GM21390 (cell line): ENCODE measurements at regions not wholly inside any gene's neighbourhood (a gene's known extent, or its start where the extent isn't known, plus 50 kb on each side); places are given as distances from the start of the nearest gene placed in this dataset.
"Not testable (repeated sequence)": the region's sequence is repeated elsewhere in the genome, so short reads cannot be mapped to it uniquely, and the experiment has no call there.

Source experiments
- ATAC-seq: cut with Tn5 transposase; IDR thresholded peaks from one replicate; pipeline ENCODE4 v1.9.1; 2021; ENCODE audit not compliant: unreplicated experiment

DNA sequence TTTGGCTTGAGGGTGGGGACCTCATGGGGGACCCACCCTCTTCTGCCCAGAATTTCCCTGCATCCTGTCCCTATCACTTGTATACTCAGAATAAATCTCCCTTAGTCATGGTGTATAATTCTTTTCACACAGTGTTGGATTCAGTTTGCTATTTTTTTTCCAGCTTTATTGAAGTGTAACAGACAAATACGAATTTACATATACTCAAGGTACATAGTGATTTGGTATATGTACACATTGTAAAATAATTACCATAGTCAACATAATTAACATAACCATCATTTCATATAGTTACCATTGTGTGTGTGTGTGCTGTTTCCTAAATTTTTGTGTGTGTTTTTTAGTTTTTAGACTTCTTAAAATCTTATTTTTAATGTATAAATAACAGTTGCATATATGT, 269.9 kb downstream of the CNTNAP3 start:
- ATAC-seq = not testable (repeated sequence)

DNA sequence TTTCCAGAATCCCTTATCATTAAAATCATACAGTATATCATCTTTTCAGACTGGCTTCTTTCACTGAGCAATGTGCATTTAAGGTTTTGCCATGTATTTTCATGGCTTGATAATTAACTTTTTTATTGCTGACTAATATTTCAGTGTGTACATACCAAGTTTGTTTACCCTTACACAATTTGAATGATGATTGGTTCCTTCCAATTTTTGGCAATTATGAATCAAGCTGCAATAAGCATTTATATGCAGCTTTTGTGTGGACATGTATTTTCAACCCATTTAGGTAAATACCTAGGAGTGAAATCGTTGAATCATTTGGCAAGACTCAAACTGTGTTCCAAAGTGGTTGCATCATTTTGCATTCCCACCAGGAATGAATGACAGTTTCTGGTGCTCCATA, 272.8 kb downstream of the CNTNAP3 start:
- not testable (repeated sequence) for ATAC-seq

DNA sequence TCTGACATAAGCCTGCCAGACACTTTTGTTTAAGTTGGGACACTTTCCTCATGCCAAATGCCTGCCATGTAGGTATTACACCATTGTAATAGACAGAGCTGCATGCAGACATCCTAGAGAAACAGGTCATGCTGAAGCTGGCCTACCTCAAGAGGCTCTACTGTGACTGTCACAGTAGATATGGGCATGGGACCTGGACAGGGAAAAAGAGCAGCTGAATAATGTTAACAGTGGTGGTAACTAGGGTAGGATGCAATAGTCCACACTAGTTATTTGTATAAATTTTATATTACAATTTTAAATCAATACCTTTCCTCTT, 273.2 kb downstream of the CNTNAP3 start:
- not testable (repeated sequence) for ATAC-seq

DNA sequence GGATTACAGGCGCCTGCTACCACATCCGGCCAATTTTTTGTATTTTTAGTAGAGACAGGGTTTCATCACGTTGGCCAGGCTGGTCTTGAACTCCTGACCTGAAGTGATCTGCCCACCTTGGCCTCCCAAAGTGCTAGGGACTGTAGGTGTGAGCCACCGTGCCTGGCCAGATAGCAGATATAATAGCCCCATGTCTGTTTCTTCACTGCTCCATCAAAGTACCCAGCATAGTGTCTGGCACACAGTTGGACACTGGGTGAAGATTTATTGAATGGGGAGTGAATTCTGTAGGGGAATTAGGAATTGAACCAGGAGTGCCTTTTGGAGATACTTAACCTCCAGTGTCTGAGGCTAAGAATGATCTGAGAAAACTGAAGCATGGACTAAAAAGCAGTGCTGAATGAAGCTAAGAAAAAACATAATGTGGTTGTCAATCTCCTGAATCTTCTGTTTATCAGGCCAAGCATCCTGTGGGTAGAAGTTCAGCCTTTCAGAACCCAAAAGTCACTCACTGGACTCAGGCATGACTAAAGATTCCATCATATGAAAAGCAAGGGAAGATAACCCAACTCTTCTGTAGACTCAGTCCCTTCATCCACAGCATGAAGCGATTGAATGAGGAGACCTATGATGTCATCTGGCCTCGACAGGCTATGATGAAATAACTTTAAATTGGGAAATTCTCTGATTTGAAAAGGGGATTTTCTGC, 273.7 kb downstream of the CNTNAP3 start:
- not testable (repeated sequence) for ATAC-seq

DNA sequence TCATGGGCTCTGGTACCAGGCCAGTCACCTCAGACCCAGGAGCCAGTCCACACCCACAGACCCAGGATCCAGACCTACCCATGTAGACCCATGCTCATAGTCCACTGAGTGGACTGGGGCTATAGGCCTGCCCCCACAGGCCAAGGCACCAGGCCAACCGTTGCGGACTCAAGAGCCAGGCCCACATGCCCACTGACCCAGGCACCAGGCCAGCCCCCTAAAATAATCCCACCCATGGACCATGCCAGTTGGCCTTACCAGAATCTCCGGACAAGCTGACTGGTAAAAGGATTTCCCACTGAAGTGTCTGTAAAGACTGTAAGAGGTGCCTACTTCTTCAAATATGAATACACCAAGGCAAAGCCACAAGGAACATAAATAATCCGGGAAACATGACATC, 278.2 kb downstream of the CNTNAP3 start:
- not testable (repeated sequence) for ATAC-seq

DNA sequence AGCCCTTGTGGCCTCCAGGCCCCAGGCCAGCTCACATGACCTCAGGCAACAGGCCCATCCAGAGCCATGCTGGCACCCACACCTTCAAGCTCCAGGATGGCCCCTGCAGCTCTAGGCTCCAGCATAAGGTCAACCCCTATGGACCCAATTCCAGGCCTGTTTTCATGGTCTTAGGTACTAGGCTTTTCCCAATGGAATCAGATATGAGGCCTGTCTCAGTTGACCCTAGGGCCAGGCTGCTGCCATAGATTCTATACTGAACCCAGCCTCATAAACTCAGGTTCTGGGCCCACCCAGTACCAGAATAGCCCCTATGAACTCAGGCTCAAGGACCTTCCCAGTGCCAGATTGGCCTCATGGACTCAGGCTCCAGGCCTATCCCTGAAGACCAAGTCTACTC, 278.6 kb downstream of the CNTNAP3 start:
- ATAC-seq = not testable (repeated sequence)

DNA sequence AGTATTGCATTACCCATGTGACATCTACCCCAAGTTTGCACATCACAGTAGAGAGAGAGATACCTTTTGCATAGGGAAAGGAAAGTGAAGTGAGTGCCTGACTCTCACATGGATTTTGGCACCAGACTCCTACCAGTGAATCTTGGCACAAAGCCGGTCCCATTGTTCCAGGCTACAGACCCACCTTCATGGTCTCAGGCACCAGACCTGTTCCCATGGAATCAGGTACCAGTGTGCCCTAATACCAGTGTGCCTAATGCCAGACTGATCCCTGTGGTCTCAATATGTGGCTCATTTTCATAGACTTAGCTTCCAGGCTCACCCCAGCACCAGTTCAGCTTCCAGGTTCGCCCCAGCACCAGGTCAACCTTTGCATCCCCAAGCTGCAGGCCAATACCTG, 279.1 kb downstream of the CNTNAP3 start:
- ATAC-seq = not testable (repeated sequence)

DNA sequence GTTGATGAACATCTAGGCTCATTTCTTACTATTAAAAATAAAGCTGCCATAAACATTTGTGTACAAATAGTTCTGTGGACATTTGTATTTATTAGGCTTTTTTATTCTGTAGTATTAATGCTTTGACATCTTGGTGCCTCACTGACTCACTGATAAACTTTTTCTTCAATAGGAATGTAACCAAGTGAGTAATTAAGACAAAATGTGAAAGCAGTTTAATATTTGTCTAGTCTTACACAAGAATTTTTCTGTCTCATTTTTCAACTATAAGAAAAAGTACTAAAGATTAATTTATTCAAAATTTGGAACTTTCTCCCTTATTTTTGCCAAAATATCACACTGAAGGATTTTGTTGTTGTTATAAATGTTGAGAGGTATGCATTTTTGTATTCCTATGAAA, 282.2 kb downstream of the CNTNAP3 start:
- ATAC-seq = not testable (repeated sequence)

DNA sequence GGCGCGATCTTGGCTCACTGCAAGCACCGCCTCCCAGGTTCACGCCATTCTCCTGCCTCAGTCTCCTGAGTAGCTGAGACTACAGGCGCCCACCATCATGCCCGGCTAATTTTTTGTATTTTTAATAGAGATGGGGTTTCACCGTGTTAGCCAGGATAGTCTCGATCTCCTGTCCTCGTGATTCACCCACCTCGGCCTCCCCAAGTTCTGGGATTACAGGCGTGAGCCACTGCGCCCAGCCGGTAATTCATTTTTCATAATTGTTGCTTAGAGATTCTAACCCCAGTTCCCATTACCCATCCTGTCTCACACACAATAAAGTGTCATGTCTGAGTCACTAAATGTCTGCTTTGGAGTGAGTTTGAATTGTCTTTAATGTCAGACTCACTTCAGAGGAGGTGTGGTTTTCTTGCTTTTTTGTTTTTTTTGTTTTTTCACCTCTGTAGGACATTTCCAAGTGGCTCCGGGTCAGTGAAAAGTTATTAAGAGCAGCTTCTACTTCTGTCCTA, 281.2 kb upstream of the FAM240B start:
- ATAC-seq = not testable (repeated sequence)

DNA sequence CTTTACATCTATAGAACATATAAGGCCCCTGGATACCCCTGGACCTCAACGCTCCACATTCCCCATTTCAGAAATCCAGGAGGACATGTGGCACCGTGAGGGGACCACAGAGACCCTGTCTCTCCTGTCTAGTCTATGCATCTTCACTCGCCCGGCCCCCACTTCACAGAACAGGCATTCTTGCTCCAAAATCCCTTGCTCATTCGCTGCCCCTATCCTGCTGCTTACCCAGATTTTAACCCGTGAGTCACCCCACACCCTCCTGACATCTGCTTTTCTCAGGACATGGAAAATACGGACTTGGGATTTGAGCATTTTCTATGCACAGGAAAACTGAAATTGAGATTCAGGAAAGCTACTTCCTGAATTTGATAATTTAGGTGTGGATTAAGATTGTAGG, 279.3 kb upstream of the FAM240B start:
- ATAC-seq = not testable (repeated sequence)

DNA sequence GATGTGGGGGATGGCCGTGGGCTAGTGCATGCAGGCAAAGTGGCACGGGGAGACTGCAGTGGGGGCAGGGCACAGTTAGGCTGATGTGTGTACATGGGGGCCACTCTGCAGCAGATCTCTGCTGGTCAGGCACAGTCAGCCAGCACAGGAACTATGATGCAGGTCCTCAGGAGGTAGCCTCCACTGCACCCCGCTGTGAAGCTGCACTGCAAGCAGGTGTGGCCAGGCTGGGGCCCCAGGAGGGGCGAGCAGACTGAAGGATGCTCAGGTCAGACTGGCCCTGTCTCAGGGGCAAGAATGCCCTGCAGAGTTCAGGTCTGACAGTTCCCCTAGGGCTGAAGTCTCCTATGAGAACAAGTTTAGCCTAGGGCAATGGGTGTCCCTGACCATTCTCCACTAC, 273.8 kb upstream of the FAM240B start:
- ATAC-seq = not testable (repeated sequence)

DNA sequence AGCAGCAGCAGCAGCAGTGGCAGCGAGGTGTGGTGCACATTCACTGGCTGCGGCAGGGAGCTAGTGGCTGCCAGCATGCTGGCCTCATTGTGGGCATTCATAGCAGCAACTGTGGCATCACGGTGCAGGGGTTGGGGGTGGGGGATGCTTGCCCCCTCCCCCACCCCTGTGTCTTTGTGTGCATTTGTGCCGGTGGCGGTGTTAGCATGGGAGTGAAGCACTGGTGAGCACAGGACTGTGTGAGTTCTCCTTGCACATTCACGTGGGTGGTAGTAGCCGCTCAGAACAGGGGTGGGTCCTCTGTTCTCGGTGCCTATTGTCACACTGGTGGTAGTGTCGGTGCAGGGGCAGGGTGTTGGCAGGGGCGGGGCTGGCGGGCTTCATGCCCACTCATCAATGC, 273.2 kb upstream of the FAM240B start:
- ATAC-seq = not testable (repeated sequence)

DNA sequence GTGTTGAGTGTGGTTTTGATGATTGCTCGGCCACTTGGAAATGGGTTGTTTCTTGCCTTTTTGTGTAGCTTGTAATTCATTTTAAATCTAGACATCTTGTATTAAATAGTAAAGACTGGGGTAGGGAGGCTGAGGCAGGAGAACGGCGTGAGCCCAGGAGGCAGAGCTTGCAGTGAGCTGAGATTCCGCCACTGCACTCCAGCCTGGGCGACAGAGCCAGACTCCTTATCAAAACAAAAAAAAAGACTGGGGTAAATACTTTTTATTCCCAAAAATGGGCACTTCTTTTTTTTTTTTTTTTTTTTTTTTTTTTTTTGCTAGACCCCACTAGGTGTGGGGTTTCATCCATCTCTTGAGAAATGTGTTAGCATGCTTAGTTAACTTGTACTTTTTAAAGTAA, 258.8 kb upstream of the FAM240B start:
- not testable (repeated sequence) for ATAC-seq

DNA sequence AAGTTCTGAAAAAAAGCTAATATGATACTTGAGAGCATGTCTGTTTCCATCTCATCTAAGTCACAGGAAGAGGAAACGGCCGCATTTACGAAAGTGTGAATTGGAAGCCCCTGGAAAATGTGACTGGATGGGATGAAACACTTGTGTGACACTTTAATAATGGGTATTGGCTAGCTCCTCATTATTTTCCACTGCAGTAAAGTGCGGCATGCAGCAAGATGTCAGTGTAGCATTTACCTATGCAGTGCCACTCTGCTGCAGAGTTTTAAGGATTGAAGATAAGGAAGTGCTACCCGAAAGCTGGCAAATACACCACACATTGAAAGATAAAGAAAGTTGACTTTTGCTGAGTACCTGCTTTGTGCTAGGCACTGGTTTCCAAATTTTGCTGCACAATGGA, 249.5 kb upstream of the FAM240B start:
- ATAC-seq = not testable (repeated sequence)

DNA sequence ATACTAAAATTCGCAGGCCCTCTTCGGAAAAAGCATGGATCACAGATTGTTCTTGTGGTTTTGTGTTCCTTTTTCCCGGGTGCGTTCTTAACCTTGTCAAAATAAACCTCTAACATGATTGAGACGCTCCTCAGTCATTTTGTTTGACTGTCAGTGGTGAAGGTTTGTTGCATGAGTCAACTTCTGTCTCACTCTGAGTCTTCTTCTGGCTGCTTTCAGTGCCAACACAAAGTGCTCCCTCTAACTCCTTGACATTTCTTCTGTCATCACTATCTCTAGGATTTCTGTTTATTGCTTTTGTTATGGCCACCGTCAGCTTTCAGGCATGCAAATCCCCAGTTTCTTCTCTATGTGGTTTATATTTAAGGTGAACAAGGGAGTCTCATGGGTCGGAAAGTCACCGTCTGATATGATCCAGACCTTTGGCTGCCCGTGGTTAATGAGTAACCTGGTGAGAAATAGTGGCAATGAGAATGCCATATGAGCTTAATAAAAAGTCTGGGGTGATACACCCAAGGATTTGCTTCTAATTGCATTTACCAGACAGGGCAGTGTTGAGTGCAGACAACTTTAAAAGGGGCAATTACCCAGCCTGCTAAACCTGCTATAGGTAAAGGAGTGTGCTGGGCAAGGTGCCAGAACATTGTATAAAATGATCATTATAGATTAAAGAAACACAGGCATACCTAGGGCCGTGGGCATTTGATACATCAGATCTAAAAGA, 248.9 kb upstream of the FAM240B start:
- ATAC-seq = not testable (repeated sequence)

DNA sequence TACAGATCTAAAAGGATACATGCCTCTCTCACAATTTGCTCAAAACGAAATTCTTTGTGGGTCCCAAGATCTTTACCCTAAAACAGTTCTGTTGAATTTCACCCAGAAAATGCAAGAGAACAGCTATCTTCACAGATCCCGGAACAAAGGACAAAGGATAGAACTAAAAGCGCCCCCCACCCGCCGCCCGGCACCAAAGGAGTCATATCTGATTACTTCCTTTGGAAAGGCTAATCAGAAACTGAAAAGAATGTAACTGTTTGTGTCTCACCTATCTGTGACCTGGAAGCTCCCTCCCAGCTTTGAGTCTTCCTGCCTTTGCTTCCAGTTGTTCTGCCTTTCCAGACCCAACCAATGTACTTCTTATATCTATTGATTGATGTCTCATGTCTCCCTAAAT, 247.9 kb upstream of the FAM240B start:
- not testable (repeated sequence) for ATAC-seq

DNA sequence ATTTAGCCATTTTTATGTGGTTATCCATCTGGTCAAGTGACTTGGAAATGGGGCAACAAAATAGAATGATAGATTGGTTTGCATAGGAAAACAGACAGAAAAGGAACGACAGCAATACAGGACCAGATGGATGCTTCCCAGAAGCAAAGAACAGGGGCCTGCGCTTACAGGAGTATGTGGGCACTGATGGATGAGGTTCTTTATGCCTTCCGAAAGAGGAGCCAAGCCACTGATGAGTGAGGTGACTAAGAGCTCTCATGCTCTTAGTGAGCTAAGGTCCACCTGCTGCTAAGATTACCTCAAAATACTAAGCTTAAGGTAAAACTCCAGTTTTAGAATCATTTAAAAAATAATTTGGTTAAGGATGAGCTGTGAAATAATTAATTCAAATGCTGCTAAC, 247.4 kb upstream of the FAM240B start:
- not testable (repeated sequence) for ATAC-seq

DNA sequence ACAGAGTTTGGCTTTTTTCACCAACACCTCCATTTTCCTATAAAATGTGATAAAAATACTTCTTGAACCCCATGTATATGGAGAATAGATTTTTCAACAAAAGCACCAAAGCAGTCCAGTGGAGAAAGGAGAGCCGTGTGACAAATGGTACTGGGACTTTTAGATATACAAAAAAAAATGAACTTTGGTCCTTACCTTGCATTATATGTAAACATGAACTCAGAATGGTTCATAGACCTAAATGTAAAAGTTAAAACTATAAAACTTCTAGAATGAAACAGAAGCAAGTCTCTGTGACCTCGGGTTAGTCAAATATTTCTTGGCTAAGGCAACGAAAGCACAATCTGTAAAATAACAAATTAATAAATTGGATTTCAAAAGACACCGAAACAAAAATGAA, 239.9 kb upstream of the FAM240B start:
- not testable (repeated sequence) for ATAC-seq

DNA sequence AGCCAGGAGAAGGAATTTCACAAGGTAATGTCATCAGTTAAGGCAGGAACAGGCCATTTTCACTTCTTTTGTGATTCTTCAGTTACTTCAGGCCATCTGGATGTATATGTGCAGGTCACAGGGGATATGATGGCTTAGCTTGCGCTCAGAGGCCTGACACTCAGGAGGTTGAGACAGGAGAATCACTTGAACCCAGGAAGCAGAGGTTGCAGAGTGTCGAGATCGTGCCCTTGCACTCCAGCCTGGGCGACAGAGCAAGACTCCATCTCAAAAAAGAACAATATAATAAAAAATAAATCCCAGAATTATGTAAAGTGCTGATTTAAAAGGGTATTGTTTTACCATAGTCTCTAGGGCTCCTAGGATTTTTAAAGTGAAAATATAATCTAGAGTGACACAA, 235.9 kb upstream of the FAM240B start:
- ATAC-seq = not testable (repeated sequence)

DNA sequence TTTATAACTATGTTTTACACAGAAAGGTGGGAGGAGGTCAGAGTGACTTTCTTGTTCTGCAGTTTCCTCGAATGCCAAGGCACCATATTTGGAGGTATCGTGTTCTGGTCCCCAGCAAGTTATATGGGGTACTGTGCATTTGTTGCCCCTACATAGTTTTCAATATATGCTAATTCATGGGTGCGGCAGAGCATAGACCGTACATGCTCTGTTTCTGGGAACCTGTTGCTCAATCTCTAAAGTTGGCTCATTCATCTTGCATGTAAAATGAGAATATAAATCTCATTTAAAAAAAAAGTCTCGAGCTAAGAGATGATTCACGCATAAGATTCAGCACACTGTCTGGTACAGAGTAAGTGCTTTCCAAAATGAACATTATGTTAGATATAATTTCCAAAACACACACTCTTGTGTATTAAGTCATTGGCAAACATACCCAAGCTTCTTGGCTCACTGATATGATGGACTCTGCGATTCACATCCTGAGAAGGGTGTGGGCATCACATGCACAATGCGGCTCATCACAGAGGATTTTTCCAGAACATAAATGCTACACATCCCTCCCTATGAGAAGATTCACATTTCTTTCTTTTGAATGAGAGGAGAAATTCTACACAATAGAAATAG, 232.9 kb upstream of the FAM240B start:
- not testable (repeated sequence) for ATAC-seq

DNA sequence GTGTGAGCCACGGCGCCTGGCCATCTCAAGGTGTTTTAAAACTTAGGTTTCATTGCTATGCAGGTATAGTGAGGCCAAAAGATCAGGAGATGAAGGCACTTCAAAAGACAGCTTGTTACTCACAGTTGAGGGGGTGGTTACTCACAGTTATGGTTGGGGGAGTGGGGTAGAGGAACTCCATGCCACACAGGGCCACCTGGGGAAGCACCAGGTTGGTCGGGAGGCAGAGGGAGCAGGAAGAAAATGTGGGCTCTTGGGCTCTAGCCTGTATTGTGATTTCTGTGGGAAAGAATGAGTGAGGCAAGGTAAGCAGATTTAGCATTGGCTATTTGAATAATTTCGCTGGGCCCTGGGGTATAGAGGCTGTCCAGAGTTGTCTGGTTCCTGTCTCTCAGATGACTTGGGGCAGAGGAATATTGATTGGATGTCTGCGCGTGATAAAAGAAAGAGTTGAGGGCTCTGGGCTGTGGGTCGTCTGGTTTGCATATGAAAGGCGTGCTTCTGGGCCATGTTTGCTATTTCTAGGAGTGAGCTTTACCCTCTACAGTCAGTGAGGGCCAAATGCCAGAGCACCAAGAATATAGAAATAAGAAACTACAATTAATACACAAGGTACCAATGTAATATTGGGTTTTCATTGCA, 226.1 kb upstream of the FAM240B start:
- ATAC-seq = not testable (repeated sequence)
